CD4-positive, alpha-beta memory T cell (primary cell): ENCODE measurements at regions not wholly inside any gene's neighbourhood (a gene's known extent, or its start where the extent isn't known, plus 50 kb on each side); places are given as distances from the start of the nearest gene placed in this dataset.
"Not testable (repeated sequence)": the region's sequence is repeated elsewhere in the genome, so short reads cannot be mapped to it uniquely, and the experiment has no call there.

Source experiments
- CTCF ChIA-PET: fragments of 350-600 bp; sonication (Branson Sonifier 250); formaldehyde crosslinking; loops from one replicate; lab custom pipeline; 2021; ENCODE audit warnings: inconsistent platforms; ENCODE audit not compliant: partially characterized antibody; lab: Charles Lee
- POLR2A ChIA-PET: fragments of 350-600 bp; sonication (Branson Sonifier 250); formaldehyde crosslinking; loops from one replicate; lab custom pipeline; 2021; ENCODE audit not compliant: partially characterized antibody; lab: Charles Lee
- DNase-seq, 5 donors: peaks; one replicate each; pipeline versions ENCODE4 v3.0.0 to v3.0.0-alpha.2; 2020 to 2022; ENCODE audit warnings: mixed read lengths in 1 of 5
- H3K27ac ChIP-seq: one replicate; pipeline ENCODE4 v1.7.0; 2013; ENCODE audit warnings: low read depth, low read length
- H3K27me3 ChIP-seq: 2 replicates; pipeline ENCODE4 v1.7.0; 2013; ENCODE audit warnings: mild to moderate bottlenecking, low read length, moderate library complexity; ENCODE audit not compliant: insufficient read depth
- H3K36me3 ChIP-seq: 2 replicates; pipeline ENCODE4 v1.7.0; 2013; ENCODE audit warnings: mild to moderate bottlenecking, low read length, moderate library complexity; ENCODE audit not compliant: insufficient read depth
- H3K4me1 ChIP-seq: 2 replicates; pipeline ENCODE4 v1.7.0; 2013; ENCODE audit warnings: mild to moderate bottlenecking, low read length, moderate library complexity; ENCODE audit not compliant: insufficient read depth
- H3K4me3 ChIP-seq, 2 donors: one replicate each; pipeline ENCODE4 v1.7.0; 2013; ENCODE audit warnings: low read length in 2 of 2, mild to moderate bottlenecking in 1 of 2
- H3K9me3 ChIP-seq, 2 donors: one replicate each; pipeline ENCODE4 v1.7.0; 2013; ENCODE audit warnings: low read length in 2 of 2, control low read depth in 1 of 2; ENCODE audit not compliant: control insufficient read depth in 1 of 2
- H3K27ac Mint-ChIP-seq, 7 donors: one replicate each; pipeline ENCODE4 v1.8.0; 2020 to 2021; ENCODE audit warnings: mixed read lengths in 7 of 7, mild to moderate bottlenecking in 6 of 7, inconsistent platforms in 3 of 7, moderate library complexity in 3 of 7
- H3K27me3 Mint-ChIP-seq, 2 donors: one replicate each; pipeline ENCODE4 v1.8.0; 2020 to 2021; ENCODE audit warnings: mixed read lengths in 2 of 2
- H3K36me3 Mint-ChIP-seq, 2 donors: one replicate each; pipeline ENCODE4 v1.8.0; 2020 to 2021; ENCODE audit warnings: mixed read lengths in 2 of 2, inconsistent platforms in 1 of 2, mild to moderate bottlenecking in 1 of 2
- H3K4me1 Mint-ChIP-seq, 4 donors: one replicate each; pipeline ENCODE4 v1.8.0; 2020 to 2021; ENCODE audit warnings: mixed read lengths in 4 of 4, mild to moderate bottlenecking in 1 of 4
- H3K4me3 Mint-ChIP-seq, 8 donors: one replicate each; pipeline ENCODE4 v1.8.0; 2020 to 2021; ENCODE audit warnings: mixed read lengths in 8 of 8, mild to moderate bottlenecking in 7 of 8, moderate library complexity in 6 of 8, inconsistent platforms in 3 of 8
- H3K9me3 Mint-ChIP-seq, 8 donors: one replicate each; pipeline ENCODE4 v1.8.0; 2020 to 2021; ENCODE audit warnings: mixed read lengths in 8 of 8, mild to moderate bottlenecking in 5 of 8, inconsistent platforms in 3 of 8, moderate library complexity in 1 of 8
- intact Hi-C: fragments of 100-400 bp; cut with micrococcal nuclease; formaldehyde crosslinking; loops from one replicate; pipeline ENCODE4 v1.15.1; 2023

GRCh38 chr6:78676069-78677007 lies 191.0 kb upstream of the IRAK1BP1 start:
- intact Hi-C loops, POLR2A ChIA-PET: not testable (repeated sequence)

GRCh38 chr6:78688668-78689067 lies 178.7 kb upstream of the IRAK1BP1 start:
- Histone ChIP-seq H3K27me3 (no peaks in the 10 kb centered on the region), H3K27ac (no peak overlapping the region), H3K9me3 (no peaks in the 10 kb centered on the region), H3K4me1 (no peaks in the 10 kb centered on the region), H3K4me3 (no peak overlapping the region), H3K36me3 (no peaks in the 10 kb centered on the region)
- Mint-ChIP-seq H3K4me1 (no peaks in the 10 kb centered on the region), H3K27me3 (no peaks in the 10 kb centered on the region), H3K4me3 (no peak overlapping the region), H3K36me3 (no peaks in the 10 kb centered on the region), H3K27ac (no peak overlapping the region), H3K9me3 (peaks cover 0 to 3% (median 0%) of the 10 kb centered on the region in 8 donors)
- no peak for DNase-seq
- intact Hi-C loops = no loop called here
- ChIA-PET CTCF (no interaction called here), POLR2A (no interaction called here)

More at GRCh38 chr6:78676069-78677007, 191.0 kb upstream of the IRAK1BP1 start:
- H3K27ac Mint-ChIP-seq, H3K27ac ChIP-seq, H3K4me3 Mint-ChIP-seq, H3K27me3 ChIP-seq, H3K4me1 ChIP-seq, H3K9me3 ChIP-seq, H3K36me3 Mint-ChIP-seq, H3K27me3 Mint-ChIP-seq, H3K4me1 Mint-ChIP-seq, CTCF ChIA-PET, H3K36me3 ChIP-seq, H3K4me3 ChIP-seq: not testable (repeated sequence)
- peak in 1 of 5 donors; percentile 7 for DNase-seq
- H3K9me3 Mint-ChIP-seq = peaks cover 5 to 22% (median 9%) of the 10 kb centered on the region in 8 donors

GRCh38 chr6:78693835-78694234 lies 173.5 kb upstream of the IRAK1BP1 start:
- H3K27me3 Mint-ChIP-seq = no peaks in the 10 kb centered on the region
- H3K27ac Mint-ChIP-seq = no peak overlapping the region
- H3K36me3 Mint-ChIP-seq = no peaks in the 10 kb centered on the region
- Histone ChIP-seq H3K27me3 (no peaks in the 10 kb centered on the region), H3K4me1 (no peaks in the 10 kb centered on the region), H3K4me3 (no peak overlapping the region), H3K36me3 (no peaks in the 10 kb centered on the region), H3K27ac (no peak overlapping the region), H3K9me3 (no peaks in the 10 kb centered on the region)
- no peak for DNase-seq
- H3K9me3 Mint-ChIP-seq = peaks cover 0 to 14% (median 2%) of the 10 kb centered on the region in 8 donors
- no peak overlapping the region for H3K4me3 Mint-ChIP-seq
- no peaks in the 10 kb centered on the region for H3K4me1 Mint-ChIP-seq
- POLR2A ChIA-PET = no interaction called here
- CTCF ChIA-PET = no interaction called here
- intact Hi-C loops = no loop called here

GRCh38 chr6:78694628-78695027 lies 172.7 kb upstream of the IRAK1BP1 start:
- H3K36me3 ChIP-seq, H3K27ac ChIP-seq, H3K9me3 ChIP-seq, H3K36me3 Mint-ChIP-seq, H3K4me1 ChIP-seq, H3K4me3 Mint-ChIP-seq, CTCF ChIA-PET, H3K4me3 ChIP-seq, POLR2A ChIA-PET, intact Hi-C loops, H3K27me3 Mint-ChIP-seq, H3K27me3 ChIP-seq, DNase-seq, H3K4me1 Mint-ChIP-seq, H3K27ac Mint-ChIP-seq: not testable (repeated sequence)
- peaks cover 0 to 14% (median 2%) of the 10 kb centered on the region in 8 donors for H3K9me3 Mint-ChIP-seq

GRCh38 chr6:78700991-78701390 lies 166.4 kb upstream of the IRAK1BP1 start:
- peaks cover 0 to 10% (median 2%) of the 10 kb centered on the region in 8 donors for H3K9me3 Mint-ChIP-seq
- Histone ChIP-seq H3K36me3 (no peaks in the 10 kb centered on the region), H3K4me1 (no peaks in the 10 kb centered on the region), H3K27me3 (no peaks in the 10 kb centered on the region), H3K27ac (no peak overlapping the region), H3K9me3 (no peaks in the 10 kb centered on the region), H3K4me3 (no peak overlapping the region)
- H3K27me3 Mint-ChIP-seq = no peaks in the 10 kb centered on the region
- intact Hi-C loops = no loop called here
- H3K4me3 Mint-ChIP-seq = no peak overlapping the region
- H3K27ac Mint-ChIP-seq = no peak overlapping the region
- no peaks in the 10 kb centered on the region for H3K36me3 Mint-ChIP-seq
- ChIA-PET CTCF (no interaction called here), POLR2A (no interaction called here)
- DNase-seq = no peak
- no peaks in the 10 kb centered on the region for H3K4me1 Mint-ChIP-seq

- Histone ChIP-seq H3K9me3 (no peaks in the 10 kb centered on the region), H3K4me1 (no peaks in the 10 kb centered on the region), H3K36me3 (no peaks in the 10 kb centered on the region), H3K4me3 (no peak overlapping the region), H3K27me3 (no peaks in the 10 kb centered on the region), H3K27ac (no peak overlapping the region)
- CTCF ChIA-PET = no interaction called here
- Mint-ChIP-seq H3K36me3 (no peaks in the 10 kb centered on the region), H3K4me3 (no peak overlapping the region), H3K9me3 (peaks cover 0 to 10% (median 2%) of the 10 kb centered on the region in 8 donors), H3K4me1 (no peaks in the 10 kb centered on the region), H3K27ac (no peak overlapping the region), H3K27me3 (no peaks in the 10 kb centered on the region)
- DNase-seq = no peak
- POLR2A ChIA-PET = no interaction called here
- intact Hi-C loops = no loop called here
Observed at GRCh38 chr6:78701407-78701806, 165.9 kb upstream of the IRAK1BP1 start.

- Histone ChIP-seq H3K27ac (no peak overlapping the region), H3K4me1 (no peaks in the 10 kb centered on the region), H3K36me3 (no peaks in the 10 kb centered on the region), H3K27me3 (no peaks in the 10 kb centered on the region), H3K4me3 (no peak overlapping the region), H3K9me3 (no peaks in the 10 kb centered on the region)
- ChIA-PET POLR2A (no interaction called here), CTCF (no interaction called here)
- no peaks in the 10 kb centered on the region for H3K36me3 Mint-ChIP-seq
- no peak overlapping the region for H3K4me3 Mint-ChIP-seq
- no peaks in the 10 kb centered on the region for H3K27me3 Mint-ChIP-seq
- DNase-seq = no peak
- intact Hi-C loops = no loop called here
- no peaks in the 10 kb centered on the region for H3K9me3 Mint-ChIP-seq
- no peak overlapping the region for H3K27ac Mint-ChIP-seq
- no peaks in the 10 kb centered on the region for H3K4me1 Mint-ChIP-seq
Observed at GRCh38 chr6:78709021-78709420, 158.3 kb upstream of the IRAK1BP1 start.
